ENCODE measurements at regions not wholly inside any gene's neighbourhood (a gene's known extent, or its start where the extent isn't known, plus 50 kb on each side); places are given as distances from the start of the nearest gene placed in this dataset.

- Mint-ChIP-seq H3K27me3 (peaks cover 3 to 11% of the 10 kb centered on the region in 2 donors), H3K36me3 (no peaks in the 10 kb centered on the region), H3K4me3 (no peak overlapping the region), H3K9me3 (peaks cover 0 to 1% (median 0%) of the 10 kb centered on the region in 8 donors), H3K27ac (no peak overlapping the region), H3K4me1 (peaks cover 0 to 1% (median 0%) of the 10 kb centered on the region in 4 donors)
- no peak for DNase-seq
- H3K9me3 ChIP-seq (ENCODE audit: control insufficient read depth in 1 of 2, low read length in 2 of 2): no peaks in the 10 kb centered on the region
- CTCF ChIA-PET (ENCODE audit: partially characterized antibody): no interaction called here
- intact Hi-C loops (cut with micrococcal nuclease): no loop called here
- no peak overlapping the region for H3K27ac ChIP-seq (ENCODE audit: low read depth, low read length)
- POLR2A ChIA-PET (ENCODE audit: partially characterized antibody): no interaction called here
- H3K4me3 ChIP-seq (ENCODE audit: low read length in 2 of 2): no peak overlapping the region
- no peaks in the 10 kb centered on the region for H3K27me3 ChIP-seq (ENCODE audit: insufficient read depth, low read length)
- no peaks in the 10 kb centered on the region for H3K4me1 ChIP-seq (ENCODE audit: insufficient read depth, low read length)
- H3K36me3 ChIP-seq (ENCODE audit: insufficient read depth, low read length): no peaks in the 10 kb centered on the region
These were observed 202.0 kb upstream of the IL12A start for GRCh38 chr3:159786489-159787177.

DNA sequence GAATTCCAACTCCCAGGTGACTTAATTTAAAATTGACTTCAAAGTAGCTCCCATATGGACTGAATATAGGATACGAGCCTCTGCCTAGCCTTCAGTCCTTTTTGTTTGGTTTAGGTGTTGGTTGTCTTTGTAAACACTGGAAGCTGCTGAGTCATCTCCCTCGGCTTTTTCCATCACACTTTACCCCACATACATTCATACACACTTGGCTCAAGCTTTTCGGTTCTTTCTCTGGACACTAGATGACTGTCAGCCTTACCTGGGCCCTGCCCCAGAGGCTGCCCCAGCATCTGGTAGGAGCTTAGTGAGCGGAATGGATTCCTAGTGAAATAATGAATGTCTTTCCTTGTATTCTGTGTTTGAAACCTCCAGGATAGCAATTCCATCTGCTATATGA lies 201.5 kb upstream of the IL12A start:
- ChIA-PET POLR2A (ENCODE audit: partially characterized antibody) (no interaction called here), CTCF (ENCODE audit: partially characterized antibody) (no interaction called here)
- H3K4me3 ChIP-seq (ENCODE audit: low read length in 2 of 2): no peak overlapping the region
- DNase-seq: no peak
- no peaks in the 10 kb centered on the region for H3K9me3 ChIP-seq (ENCODE audit: control insufficient read depth in 1 of 2, low read length in 2 of 2)
- H3K4me1 Mint-ChIP-seq: peaks cover 0 to 1% (median 0%) of the 10 kb centered on the region in 4 donors
- H3K27ac ChIP-seq (ENCODE audit: low read depth, low read length): no peak overlapping the region
- intact Hi-C loops (cut with micrococcal nuclease): no loop called here
- H3K27me3 Mint-ChIP-seq: peaks cover 0 to 8% of the 10 kb centered on the region in 2 donors
- no peaks in the 10 kb centered on the region for H3K36me3 Mint-ChIP-seq
- no peak overlapping the region for H3K4me3 Mint-ChIP-seq
- H3K9me3 Mint-ChIP-seq: peaks cover 0 to 1% (median 0%) of the 10 kb centered on the region in 8 donors
- H3K27me3 ChIP-seq (ENCODE audit: insufficient read depth, low read length): no peaks in the 10 kb centered on the region
- H3K4me1 ChIP-seq (ENCODE audit: insufficient read depth, low read length): no peaks in the 10 kb centered on the region
- no peak overlapping the region for H3K27ac Mint-ChIP-seq
- H3K36me3 ChIP-seq (ENCODE audit: insufficient read depth, low read length): no peaks in the 10 kb centered on the region

- no peaks in the 10 kb centered on the region for H3K4me1 ChIP-seq (ENCODE audit: insufficient read depth, low read length)
- H3K4me3 ChIP-seq (ENCODE audit: low read length in 2 of 2): no peak overlapping the region
- no peaks in the 10 kb centered on the region for H3K36me3 ChIP-seq (ENCODE audit: insufficient read depth, low read length)
- ChIA-PET CTCF (ENCODE audit: partially characterized antibody) (no interaction called here), POLR2A (ENCODE audit: partially characterized antibody) (no interaction called here)
- no peaks in the 10 kb centered on the region for H3K9me3 ChIP-seq (ENCODE audit: control insufficient read depth in 1 of 2, low read length in 2 of 2)
- H3K27ac Mint-ChIP-seq: no peak overlapping the region
- no peaks in the 10 kb centered on the region for H3K27me3 ChIP-seq (ENCODE audit: insufficient read depth, low read length)
- DNase-seq: no peak
- no peak overlapping the region for H3K4me3 Mint-ChIP-seq
- H3K4me1 Mint-ChIP-seq: peaks cover 0 to 1% (median 0%) of the 10 kb centered on the region in 4 donors
- H3K36me3 Mint-ChIP-seq: no peaks in the 10 kb centered on the region
- no peak overlapping the region for H3K27ac ChIP-seq (ENCODE audit: low read depth, low read length)
- intact Hi-C loops (cut with micrococcal nuclease): no loop called here
- peaks cover 0 to 1% (median 0%) of the 10 kb centered on the region in 8 donors for H3K9me3 Mint-ChIP-seq
- peaks cover 0 to 8% of the 10 kb centered on the region in 2 donors for H3K27me3 Mint-ChIP-seq
These were observed 200.8 kb upstream of the IL12A start for GRCh38 chr3:159787794-159788205.

DNA sequence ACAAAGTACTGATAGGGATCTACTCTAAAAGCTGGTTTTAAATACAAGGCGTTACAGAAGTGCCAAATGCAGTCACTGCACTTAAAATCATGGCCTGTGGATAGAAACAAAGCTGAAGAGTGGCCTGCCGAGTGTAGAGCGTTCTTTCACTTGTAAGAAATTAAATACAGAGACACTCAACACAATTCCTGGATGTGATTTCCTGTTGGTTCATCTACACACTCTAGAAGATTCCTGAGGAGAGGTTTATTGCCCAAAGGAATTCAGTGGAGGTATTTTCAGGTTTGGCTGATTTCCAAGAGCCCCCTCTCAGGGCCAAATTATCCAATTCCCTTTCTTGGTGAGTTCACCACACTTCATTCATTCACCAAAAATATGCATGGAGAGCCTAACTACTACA lies 200.3 kb upstream of the IL12A start:
- Mint-ChIP-seq H3K27me3 (peaks cover 0 to 10% of the 10 kb centered on the region in 2 donors), H3K9me3 (peaks cover 0 to 2% (median 0%) of the 10 kb centered on the region in 8 donors), H3K36me3 (no peaks in the 10 kb centered on the region), H3K4me1 (peaks cover 0 to 1% (median 0%) of the 10 kb centered on the region in 4 donors), H3K27ac (no peak overlapping the region), H3K4me3 (no peak overlapping the region)
- ChIA-PET POLR2A (ENCODE audit: partially characterized antibody) (no interaction called here), CTCF (ENCODE audit: partially characterized antibody) (no interaction called here)
- Histone ChIP-seq H3K9me3 (ENCODE audit: control insufficient read depth in 1 of 2, low read length in 2 of 2) (no peaks in the 10 kb centered on the region), H3K4me3 (ENCODE audit: low read length in 2 of 2) (no peak overlapping the region), H3K4me1 (ENCODE audit: insufficient read depth, low read length) (no peaks in the 10 kb centered on the region), H3K27ac (ENCODE audit: low read depth, low read length) (no peak overlapping the region), H3K36me3 (ENCODE audit: insufficient read depth, low read length) (no peaks in the 10 kb centered on the region), H3K27me3 (ENCODE audit: insufficient read depth, low read length) (no peaks in the 10 kb centered on the region)
- DNase-seq: no peak
- intact Hi-C loops (cut with micrococcal nuclease): no loop called here

- H3K27ac Mint-ChIP-seq: no peak overlapping the region
These were observed 199.6 kb upstream of the IL12A start for GRCh38 chr3:159789017-159789416.

DNA sequence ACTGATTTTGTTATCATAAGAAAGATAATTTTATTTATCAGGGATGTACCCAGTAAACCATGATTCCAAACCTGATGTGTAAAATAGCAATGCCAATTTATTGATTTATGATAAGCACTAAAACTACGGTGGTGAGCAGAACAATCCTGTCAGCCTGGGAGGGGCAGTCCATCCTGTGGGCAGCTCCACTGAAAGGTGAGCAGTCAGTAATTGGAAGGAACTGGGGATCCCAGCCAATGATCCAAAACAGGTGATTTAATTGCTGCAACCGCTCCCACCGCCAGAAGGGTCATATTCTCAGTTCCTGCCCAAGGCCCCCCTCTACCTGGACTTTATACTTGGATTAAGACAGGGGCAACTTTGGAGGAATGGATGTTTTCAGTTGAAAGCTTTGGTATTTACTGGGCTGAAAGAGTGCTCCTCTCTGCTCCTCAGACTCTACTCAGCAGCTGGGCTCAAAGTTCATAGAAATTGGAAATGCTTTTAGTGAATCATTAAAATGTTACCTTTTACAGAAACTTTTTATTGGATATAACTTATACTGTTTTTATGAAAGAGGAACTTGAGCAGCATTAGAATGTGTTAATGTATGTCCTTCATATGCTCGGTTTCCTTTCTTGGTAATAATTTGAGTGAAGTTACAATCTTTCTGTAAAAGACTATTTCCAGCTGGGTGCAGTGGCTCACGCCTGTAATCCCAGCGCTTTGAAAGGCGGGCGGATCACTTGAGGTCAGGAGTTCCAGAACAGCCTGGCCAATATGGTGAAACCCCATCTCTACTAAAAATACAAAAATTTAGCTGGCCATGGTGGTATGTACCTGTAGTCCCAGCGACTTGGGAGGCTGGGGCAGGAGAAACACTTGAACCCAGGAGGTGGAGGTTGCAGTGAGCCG lies 198.6 kb upstream of the IL12A start:
- H3K27me3 Mint-ChIP-seq: peaks cover 0 to 10% of the 10 kb centered on the region in 2 donors
- ChIA-PET CTCF (ENCODE audit: partially characterized antibody) (no interaction called here), POLR2A (ENCODE audit: partially characterized antibody) (no interaction called here)
- H3K27ac Mint-ChIP-seq: no peak overlapping the region
- intact Hi-C loops (cut with micrococcal nuclease): no loop called here
- Histone ChIP-seq H3K4me1 (ENCODE audit: insufficient read depth, low read length) (no peaks in the 10 kb centered on the region), H3K27me3 (ENCODE audit: insufficient read depth, low read length) (no peaks in the 10 kb centered on the region), H3K36me3 (ENCODE audit: insufficient read depth, low read length) (no peaks in the 10 kb centered on the region), H3K9me3 (ENCODE audit: control insufficient read depth in 1 of 2, low read length in 2 of 2) (no peaks in the 10 kb centered on the region), H3K4me3 (ENCODE audit: low read length in 2 of 2) (no peak overlapping the region), H3K27ac (ENCODE audit: low read depth, low read length) (no peak overlapping the region)
- peaks cover 0 to 1% (median 0%) of the 10 kb centered on the region in 4 donors for H3K4me1 Mint-ChIP-seq
- peaks cover 0 to 2% (median 0%) of the 10 kb centered on the region in 8 donors for H3K9me3 Mint-ChIP-seq
- DNase-seq: no peak
- no peaks in the 10 kb centered on the region for H3K36me3 Mint-ChIP-seq
- no peak overlapping the region for H3K4me3 Mint-ChIP-seq

More at GRCh38 chr3:159789017-159789416, 199.6 kb upstream of the IL12A start:
- POLR2A ChIA-PET (ENCODE audit: partially characterized antibody): no interaction called here
- intact Hi-C loops (cut with micrococcal nuclease): no loop called here
- no peak overlapping the region for H3K4me3 ChIP-seq (ENCODE audit: low read length in 2 of 2)
- no peaks in the 10 kb centered on the region for H3K27me3 ChIP-seq (ENCODE audit: insufficient read depth, low read length)
- no peaks in the 10 kb centered on the region for H3K36me3 Mint-ChIP-seq
- H3K9me3 ChIP-seq (ENCODE audit: control insufficient read depth in 1 of 2, low read length in 2 of 2): no peaks in the 10 kb centered on the region
- no peak overlapping the region for H3K27ac ChIP-seq (ENCODE audit: low read depth, low read length)
- CTCF ChIA-PET (ENCODE audit: partially characterized antibody): no interaction called here
- peaks cover 0 to 10% of the 10 kb centered on the region in 2 donors for H3K27me3 Mint-ChIP-seq
- peaks cover 0 to 2% (median 0%) of the 10 kb centered on the region in 8 donors for H3K9me3 Mint-ChIP-seq
- peaks cover 0 to 1% (median 0%) of the 10 kb centered on the region in 4 donors for H3K4me1 Mint-ChIP-seq
- no peaks in the 10 kb centered on the region for H3K4me1 ChIP-seq (ENCODE audit: insufficient read depth, low read length)
- H3K4me3 Mint-ChIP-seq: no peak overlapping the region
- DNase-seq: no peak
- H3K36me3 ChIP-seq (ENCODE audit: insufficient read depth, low read length): no peaks in the 10 kb centered on the region

GRCh38 chr3:159791336-159791735 lies 197.3 kb upstream of the IL12A start:
- Histone ChIP-seq H3K27ac (ENCODE audit: low read depth, low read length) (no peak overlapping the region), H3K4me3 (ENCODE audit: low read length in 2 of 2) (no peak overlapping the region), H3K27me3 (ENCODE audit: insufficient read depth, low read length) (no peaks in the 10 kb centered on the region), H3K36me3 (ENCODE audit: insufficient read depth, low read length) (no peaks in the 10 kb centered on the region), H3K9me3 (ENCODE audit: control insufficient read depth in 1 of 2, low read length in 2 of 2) (no peaks in the 10 kb centered on the region), H3K4me1 (ENCODE audit: insufficient read depth, low read length) (no peaks in the 10 kb centered on the region)
- no peak for DNase-seq
- no peak overlapping the region for H3K27ac Mint-ChIP-seq
- no peaks in the 10 kb centered on the region for H3K36me3 Mint-ChIP-seq
- H3K27me3 Mint-ChIP-seq: peaks cover 0 to 12% of the 10 kb centered on the region in 2 donors
- intact Hi-C loops (cut with micrococcal nuclease): no loop called here
- ChIA-PET POLR2A (ENCODE audit: partially characterized antibody) (no interaction called here), CTCF (ENCODE audit: partially characterized antibody) (no interaction called here)
- peaks cover 0 to 2% (median 0%) of the 10 kb centered on the region in 8 donors for H3K9me3 Mint-ChIP-seq
- H3K4me3 Mint-ChIP-seq: no peak overlapping the region
- H3K4me1 Mint-ChIP-seq: peaks cover 0 to 1% (median 0%) of the 10 kb centered on the region in 4 donors

All from CD4-positive, alpha-beta memory T cell (primary cell).